Hepatocyte (in vitro differentiated cells): ENCODE measurements at regions not wholly inside any gene's neighbourhood (a gene's known extent, or its start where the extent isn't known, plus 50 kb on each side); places are given as distances from the start of the nearest gene placed in this dataset.

ENCODE experiments used
- DNase-seq: peaks from one replicate; pipeline ENCODE4 v3.0.0-alpha.2; 2016; ENCODE audit warnings: low spot score
- H2AFZ ChIP-seq: fragments of 200-600 bp; sonication (generic); 2 replicates; pipeline ENCODE4 v1.6.0; 2016; ENCODE audit warnings: antibody characterized with exemption, mild to moderate bottlenecking
- H3K27ac ChIP-seq: fragments of 200-600 bp; sonication (generic); 2 replicates; pipeline ENCODE4 v1.5.1; 2016; ENCODE audit warnings: mild to moderate bottlenecking
- H3K27me3 ChIP-seq: fragments of 200-600 bp; sonication (generic); 2 replicates; pipeline ENCODE4 v1.6.1; 2016
- H3K36me3 ChIP-seq: fragments of 200-600 bp; sonication (generic); replicated peaks from 2 replicates; pipeline ENCODE4 v1.5.1; 2016; ENCODE audit warnings: low read depth; ENCODE audit not compliant: insufficient read depth
- H3K4me1 ChIP-seq: fragments of 200-600 bp; sonication (generic); 2 replicates; pipeline ENCODE4 v1.5.1; 2016; ENCODE audit warnings: mild to moderate bottlenecking, moderate library complexity; ENCODE audit not compliant: insufficient read depth
- H3K4me2 ChIP-seq: fragments of 200-600 bp; sonication (generic); 2 replicates; pipeline ENCODE4 v1.6.0; 2016
- H3K4me3 ChIP-seq: fragments of 200-600 bp; sonication (generic); 2 replicates; pipeline ENCODE4 v1.5.1; 2016; ENCODE audit warnings: mild to moderate bottlenecking
- H3K79me2 ChIP-seq: fragments of 200-600 bp; sonication (generic); 2 replicates; pipeline ENCODE4 v1.6.0; 2017; ENCODE audit warnings: mild to moderate bottlenecking
- H3K9me2 ChIP-seq: fragments of 200-600 bp; sonication (generic); replicated peaks from 2 replicates; pipeline ENCODE4 v1.6.0; 2017; ENCODE audit warnings: mild to moderate bottlenecking; ENCODE audit not compliant: insufficient read depth
- H3K9me3 ChIP-seq: fragments of 200-600 bp; sonication (generic); 2 replicates; pipeline ENCODE4 v1.5.1; 2016; ENCODE audit warnings: low read depth, mild to moderate bottlenecking
- H4K20me1 ChIP-seq: fragments of 200-600 bp; sonication (generic); 2 replicates; pipeline ENCODE4 v1.6.0; 2016; ENCODE audit warnings: mild to moderate bottlenecking; ENCODE audit not compliant: insufficient read depth, poor library complexity, severe bottlenecking
- EZH2 ChIP-seq: fragments of 200-600 bp; sonication (generic); IDR thresholded peaks from 2 replicates; pipeline ENCODE4 v1.6.1; 2016; ENCODE audit warnings: antibody characterized with exemption, mild to moderate bottlenecking, borderline replicate concordance
- EZH2phosphoT487 ChIP-seq: fragments of 200-600 bp; sonication (generic); IDR thresholded peaks from one replicate; pipeline ENCODE4 v1.6.1; 2018; ENCODE audit warnings: antibody characterized with exemption, mild to moderate bottlenecking, low read depth, moderate library complexity; ENCODE audit not compliant: unreplicated experiment, severe bottlenecking
- WGBS: methylation state at CpG from one replicate; pipeline ENCODE4 v1.1.6; 2016; ENCODE audit warnings: low lambda C conversion rate; ENCODE audit errors: missing lambda C conversion rate; 5-methylcytosine and 5-hydroxymethylcytosine counted together
- TF ChIP-seq, protein P1 (sequence below): fragments of 200-600 bp; sonication (generic); IDR thresholded peaks from 2 replicates; pipeline ENCODE4 v1.5.1; 2016; ENCODE audit warnings: antibody characterized with exemption, mild to moderate bottlenecking; ENCODE audit not compliant: poor library complexity

DNA sequence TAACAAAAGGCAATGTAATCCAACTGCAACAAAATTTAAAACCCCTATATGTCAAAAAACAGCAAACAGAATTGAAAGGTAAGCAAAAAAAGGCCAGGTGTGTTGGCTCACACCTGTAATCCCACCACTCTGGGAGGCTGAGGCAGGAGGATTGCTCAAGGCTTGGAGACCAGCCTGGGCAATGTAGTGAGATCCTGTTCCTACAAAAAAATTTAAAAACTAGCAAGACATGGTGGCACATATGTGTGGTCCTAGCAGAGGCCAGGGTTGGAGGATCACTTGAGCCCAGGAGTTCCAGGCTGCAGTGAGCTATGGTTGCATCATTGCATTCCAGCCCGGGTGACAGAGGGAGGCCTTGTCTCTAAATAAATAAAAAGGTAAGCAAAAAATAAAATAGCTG is 212.1 kb upstream of the KLF14 start:
- no peak overlapping the region for H2AFZ ChIP-seq
- no peak for DNase-seq
- TF ChIP-seq, protein P1, sequence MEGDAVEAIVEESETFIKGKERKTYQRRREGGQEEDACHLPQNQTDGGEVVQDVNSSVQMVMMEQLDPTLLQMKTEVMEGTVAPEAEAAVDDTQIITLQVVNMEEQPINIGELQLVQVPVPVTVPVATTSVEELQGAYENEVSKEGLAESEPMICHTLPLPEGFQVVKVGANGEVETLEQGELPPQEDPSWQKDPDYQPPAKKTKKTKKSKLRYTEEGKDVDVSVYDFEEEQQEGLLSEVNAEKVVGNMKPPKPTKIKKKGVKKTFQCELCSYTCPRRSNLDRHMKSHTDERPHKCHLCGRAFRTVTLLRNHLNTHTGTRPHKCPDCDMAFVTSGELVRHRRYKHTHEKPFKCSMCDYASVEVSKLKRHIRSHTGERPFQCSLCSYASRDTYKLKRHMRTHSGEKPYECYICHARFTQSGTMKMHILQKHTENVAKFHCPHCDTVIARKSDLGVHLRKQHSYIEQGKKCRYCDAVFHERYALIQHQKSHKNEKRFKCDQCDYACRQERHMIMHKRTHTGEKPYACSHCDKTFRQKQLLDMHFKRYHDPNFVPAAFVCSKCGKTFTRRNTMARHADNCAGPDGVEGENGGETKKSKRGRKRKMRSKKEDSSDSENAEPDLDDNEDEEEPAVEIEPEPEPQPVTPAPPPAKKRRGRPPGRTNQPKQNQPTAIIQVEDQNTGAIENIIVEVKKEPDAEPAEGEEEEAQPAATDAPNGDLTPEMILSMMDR, result no peak
- no peak for TF ChIP-seq EZH2
- H3K4me2 ChIP-seq, result no peak overlapping the region
- H3K27me3 ChIP-seq, result no peaks in the 10 kb centered on the region
- no peak overlapping the region for H3K27ac ChIP-seq
- H3K4me1 ChIP-seq, result no peaks in the 10 kb centered on the region
- no peaks in the 10 kb centered on the region for H3K36me3 ChIP-seq
- no peaks in the 10 kb centered on the region for H4K20me1 ChIP-seq
- H3K9me2 ChIP-seq, result no peaks in the 10 kb centered on the region
- WGBS, result 87% methylated on average over 1 of the region's 1 CpG
- H3K4me3 ChIP-seq, result no peak overlapping the region
- H3K9me3 ChIP-seq, result no peaks in the 10 kb centered on the region
- no peaks in the 10 kb centered on the region for H3K79me2 ChIP-seq

DNA sequence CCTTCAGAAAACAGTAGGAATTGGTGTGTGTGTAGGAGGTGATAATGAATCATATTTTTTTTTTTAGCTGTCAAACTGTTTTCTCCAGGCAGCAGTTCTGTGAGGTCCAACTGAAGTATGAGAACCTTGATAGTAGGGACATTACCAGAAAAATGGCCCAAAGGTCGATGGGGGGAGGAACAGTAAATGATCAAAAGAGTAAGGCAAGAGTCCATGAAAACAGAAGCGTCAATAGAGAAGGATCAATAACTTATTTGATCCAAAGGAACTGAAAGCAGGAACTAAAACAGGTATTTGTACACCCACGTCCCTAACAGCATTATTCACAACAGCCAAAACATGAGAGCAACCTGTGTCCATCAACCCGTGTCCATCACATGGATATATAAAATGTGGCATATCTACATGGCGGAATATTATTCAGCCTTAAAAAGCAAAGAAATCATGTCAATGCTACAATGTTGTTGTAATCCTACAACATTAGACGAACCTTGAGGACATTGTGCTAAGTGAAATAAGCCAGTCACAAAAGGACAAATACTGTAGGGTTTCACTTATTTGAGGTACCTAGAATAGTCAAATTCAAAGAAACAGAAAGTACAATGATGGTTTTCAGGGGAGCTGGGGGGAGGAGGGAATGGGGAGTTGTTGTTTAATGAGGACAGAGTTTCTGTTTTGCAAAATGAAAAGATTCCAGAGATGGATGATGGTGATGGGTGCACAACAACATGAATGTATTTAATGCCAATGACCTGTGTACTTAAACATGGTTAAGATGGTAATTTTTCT is 214.0 kb upstream of the KLF14 start:
- no peaks in the 10 kb centered on the region for H3K9me2 ChIP-seq
- H3K4me3 ChIP-seq, result no peak overlapping the region
- H3K4me2 ChIP-seq, result no peak overlapping the region
- H3K79me2 ChIP-seq, result no peaks in the 10 kb centered on the region
- H3K9me3 ChIP-seq, result no peaks in the 10 kb centered on the region
- no peaks in the 10 kb centered on the region for H3K27me3 ChIP-seq
- TF ChIP-seq EZH2phosphoT487 (no peak), EZH2 (no peak)
- TF ChIP-seq, protein P1, result no peak
- H3K27ac ChIP-seq, result no peak overlapping the region
- no peaks in the 10 kb centered on the region for H3K36me3 ChIP-seq
- no peak overlapping the region for H2AFZ ChIP-seq
- H3K4me1 ChIP-seq, result no peaks in the 10 kb centered on the region
- no peak for DNase-seq
- WGBS, result 85% methylated on average over 6 of the region's 6 CpGs
- H4K20me1 ChIP-seq, result no peaks in the 10 kb centered on the region

DNA sequence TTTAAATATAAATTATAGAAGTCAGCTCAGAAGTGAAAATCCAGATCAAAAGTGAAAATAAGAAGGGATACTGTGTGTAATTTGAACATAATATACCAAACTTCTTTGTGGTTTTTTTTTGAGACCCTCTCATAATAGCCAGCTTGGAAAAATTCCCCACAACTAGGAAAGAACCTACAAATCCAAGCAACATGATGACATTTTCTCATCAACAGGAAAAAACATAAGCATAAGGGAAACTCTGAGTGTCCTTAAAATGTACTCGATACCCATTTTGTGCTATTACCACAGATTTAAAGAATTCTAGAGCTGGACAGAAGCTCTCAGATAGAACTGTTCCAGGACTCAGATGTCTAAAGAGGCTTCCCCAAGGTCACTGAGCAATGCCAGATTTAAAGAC is 214.8 kb upstream of the KLF14 start:
- no peak overlapping the region for H2AFZ ChIP-seq
- no peak for DNase-seq
- H3K4me1 ChIP-seq, result no peaks in the 10 kb centered on the region
- 100% methylated on average over 1 of the region's 1 CpG for WGBS
- no peaks in the 10 kb centered on the region for H3K9me2 ChIP-seq
- H3K4me2 ChIP-seq, result no peak overlapping the region
- no peaks in the 10 kb centered on the region for H3K27me3 ChIP-seq
- no peaks in the 10 kb centered on the region for H3K9me3 ChIP-seq
- H3K4me3 ChIP-seq, result no peak overlapping the region
- no peaks in the 10 kb centered on the region for H3K79me2 ChIP-seq
- no peaks in the 10 kb centered on the region for H4K20me1 ChIP-seq
- TF ChIP-seq, protein P1, result no peak
- TF ChIP-seq EZH2phosphoT487 (no peak), EZH2 (no peak)
- H3K36me3 ChIP-seq, result no peaks in the 10 kb centered on the region
- H3K27ac ChIP-seq, result no peak overlapping the region
